ENCODE measurements at regions not wholly inside any gene's neighbourhood (a gene's known extent, or its start where the extent isn't known, plus 50 kb on each side); places are given as distances from the start of the nearest gene placed in this dataset.

DNA sequence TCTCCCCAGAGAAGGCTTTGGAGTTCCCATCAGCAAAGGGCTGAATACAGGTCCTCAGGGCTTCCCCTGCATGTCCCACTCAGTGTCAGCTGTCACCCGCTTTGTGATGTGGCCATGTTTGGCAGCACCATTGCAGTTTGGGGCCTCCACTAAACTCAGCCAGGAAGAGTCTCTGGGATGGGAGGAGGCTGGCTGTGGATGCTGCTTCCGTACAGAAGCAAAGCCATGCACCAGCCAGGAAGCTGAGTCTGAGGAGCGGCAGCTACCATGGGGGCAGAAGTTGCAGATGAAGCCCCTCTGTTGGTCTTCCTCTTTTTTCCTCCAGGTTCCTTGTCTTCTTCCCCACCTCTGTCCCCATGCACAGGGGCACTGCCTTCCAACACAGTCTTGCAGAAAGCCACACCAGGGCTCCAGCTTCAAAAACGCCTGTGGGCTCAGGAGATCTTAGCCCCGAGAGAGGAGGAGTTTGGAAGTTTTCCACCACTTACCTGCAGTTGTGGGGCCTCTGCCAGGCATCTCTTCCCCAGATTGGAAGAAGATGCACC lies 416.8 kb downstream of the NPHP4 start:
- H3K4me1 ChIP-seq (ENCODE audit: control insufficient read depth in 1 of 2, insufficient read depth in 2 of 2, low read length in 2 of 2), result no peaks in the 10 kb centered on the region
- H3K27me3 ChIP-seq (ENCODE audit: low read depth, low read length), result no peaks in the 10 kb centered on the region
- H3K27ac ChIP-seq (ENCODE audit: low read length), result no peak overlapping the region
- H3K4me3 ChIP-seq (ENCODE audit: low read depth in 1 of 2, low read length in 2 of 2), result no peak overlapping the region
- peaks cover 0 to 2% of the 10 kb centered on the region in 2 donors for H3K9me3 ChIP-seq (ENCODE audit: control insufficient read depth in 1 of 2, low read length in 2 of 2)
- H3K36me3 ChIP-seq (ENCODE audit: control insufficient read depth in 1 of 2, insufficient read depth in 2 of 2, low read length in 2 of 2), result no peaks in the 10 kb centered on the region

DNA sequence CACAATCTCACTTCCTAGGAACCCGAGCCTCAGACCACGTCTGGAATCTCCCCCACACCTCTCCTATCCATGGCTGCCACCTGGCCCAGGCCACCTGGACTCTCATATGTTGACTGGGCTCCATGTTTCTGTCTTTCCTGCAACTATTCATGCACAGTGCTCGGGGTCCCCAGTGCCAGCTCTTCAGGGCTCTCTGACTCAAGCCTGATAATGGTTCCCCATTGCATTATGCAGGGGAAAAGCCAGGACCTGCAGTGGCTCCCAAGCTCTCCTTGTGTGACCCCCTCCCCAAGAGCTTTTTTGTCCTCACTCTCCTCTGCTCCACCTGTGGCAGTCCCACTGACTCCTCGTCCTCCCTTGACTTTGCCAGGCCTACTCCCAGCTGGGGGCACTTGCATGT lies 417.6 kb downstream of the NPHP4 start:
- Histone ChIP-seq H3K36me3 (ENCODE audit: control insufficient read depth in 1 of 2, insufficient read depth in 2 of 2, low read length in 2 of 2) (no peaks in the 10 kb centered on the region), H3K27ac (ENCODE audit: low read length) (no peak overlapping the region), H3K4me3 (ENCODE audit: low read depth in 1 of 2, low read length in 2 of 2) (no peak overlapping the region)

DNA sequence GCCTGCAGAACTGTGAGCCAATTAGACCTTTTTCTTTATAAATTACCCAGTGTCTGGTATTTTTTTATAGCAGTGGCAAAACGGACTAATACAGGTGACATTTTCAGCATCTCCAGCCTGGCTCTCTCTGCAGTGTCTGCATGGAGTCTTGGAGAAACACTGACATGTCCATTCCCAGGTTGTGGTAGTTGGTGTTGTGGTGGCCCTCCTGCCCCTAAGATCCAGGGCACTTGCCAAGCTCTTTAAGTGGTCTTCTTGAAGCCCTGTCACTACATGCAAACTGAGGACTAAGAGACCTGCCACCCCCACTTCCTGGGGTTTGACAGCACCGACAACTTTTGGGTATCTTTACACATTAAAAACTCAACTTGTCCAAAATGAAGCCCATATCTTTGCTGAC lies 419.4 kb downstream of the NPHP4 start:
- H3K36me3 ChIP-seq (ENCODE audit: control insufficient read depth in 1 of 2, insufficient read depth in 2 of 2, low read length in 2 of 2), result no peaks in the 10 kb centered on the region
- H3K27ac ChIP-seq (ENCODE audit: low read length), result no peak overlapping the region
- H3K4me3 ChIP-seq (ENCODE audit: low read depth in 1 of 2, low read length in 2 of 2), result no peak overlapping the region
- no peaks in the 10 kb centered on the region for H3K4me1 ChIP-seq (ENCODE audit: control insufficient read depth in 1 of 2, insufficient read depth in 2 of 2, low read length in 2 of 2)
- no peaks in the 10 kb centered on the region for H3K27me3 ChIP-seq (ENCODE audit: low read depth, low read length)
- peaks cover 12 to 16% of the 10 kb centered on the region in 2 donors for H3K9me3 ChIP-seq (ENCODE audit: control insufficient read depth in 1 of 2, low read length in 2 of 2)

More for the DNA sequence above, 417.6 kb downstream of the NPHP4 start:
- H3K9me3 ChIP-seq (ENCODE audit: control insufficient read depth in 1 of 2, low read length in 2 of 2), result peaks cover 3 to 8% of the 10 kb centered on the region in 2 donors
- H3K4me1 ChIP-seq (ENCODE audit: control insufficient read depth in 1 of 2, insufficient read depth in 2 of 2, low read length in 2 of 2), result no peaks in the 10 kb centered on the region
- no peaks in the 10 kb centered on the region for H3K27me3 ChIP-seq (ENCODE audit: low read depth, low read length)

DNA sequence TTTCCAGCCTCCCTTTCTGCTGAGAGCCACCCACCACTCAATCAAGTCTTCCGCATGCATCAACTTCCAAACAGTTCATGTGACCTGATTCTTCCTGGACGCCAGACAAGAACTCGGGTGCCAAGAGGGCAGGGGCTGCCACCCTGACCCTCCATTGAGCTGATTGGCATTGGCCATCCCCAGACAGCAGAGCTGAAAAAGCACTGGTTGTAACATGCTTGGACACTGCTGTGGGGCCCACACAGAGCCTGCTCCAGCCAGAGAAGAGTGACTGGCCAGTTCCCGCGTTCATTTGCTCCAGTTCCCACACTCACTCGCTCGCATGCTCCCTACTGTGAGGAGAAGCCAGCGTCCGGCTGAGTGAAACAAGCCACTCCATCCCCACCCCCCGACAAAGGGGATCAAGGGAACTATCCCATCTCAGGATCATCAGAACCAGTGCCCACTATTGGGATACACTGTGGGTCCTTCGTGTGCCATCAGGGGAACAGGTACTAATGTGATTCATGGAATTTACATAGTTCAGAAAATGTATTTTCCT lies 420.3 kb downstream of the NPHP4 start:
- Histone ChIP-seq H3K4me3 (ENCODE audit: low read depth in 1 of 2, low read length in 2 of 2) (no peak overlapping the region), H3K36me3 (ENCODE audit: control insufficient read depth in 1 of 2, insufficient read depth in 2 of 2, low read length in 2 of 2) (no peaks in the 10 kb centered on the region), H3K27me3 (ENCODE audit: low read depth, low read length) (no peaks in the 10 kb centered on the region), H3K4me1 (ENCODE audit: control insufficient read depth in 1 of 2, insufficient read depth in 2 of 2, low read length in 2 of 2) (no peaks in the 10 kb centered on the region), H3K27ac (ENCODE audit: low read length) (no peak overlapping the region), H3K9me3 (ENCODE audit: control insufficient read depth in 1 of 2, low read length in 2 of 2) (peaks cover 12 to 16% of the 10 kb centered on the region in 2 donors)

DNA sequence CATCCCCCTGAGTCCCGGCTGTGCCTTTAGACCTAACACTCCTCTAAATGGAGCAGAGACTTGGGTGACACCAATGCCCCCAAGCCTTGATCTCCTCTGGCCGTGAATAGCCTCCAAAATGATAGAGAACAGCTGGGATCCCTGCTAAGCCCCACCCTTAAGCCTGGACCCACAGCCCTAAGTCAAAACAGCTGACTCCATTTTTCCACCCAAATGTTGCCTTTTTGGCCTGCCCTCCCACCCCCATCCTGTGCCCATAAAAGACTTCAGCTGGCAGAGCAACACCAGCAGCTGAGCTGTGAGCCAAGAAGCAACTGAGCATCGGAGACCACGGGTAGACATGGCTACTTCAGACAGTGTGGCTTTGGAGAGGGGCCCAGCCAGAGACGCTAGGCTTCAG lies 420.8 kb downstream of the NPHP4 start:
- H3K27me3 ChIP-seq (ENCODE audit: low read depth, low read length), result no peaks in the 10 kb centered on the region
- H3K27ac ChIP-seq (ENCODE audit: low read length), result no peak overlapping the region
- H3K4me1 ChIP-seq (ENCODE audit: control insufficient read depth in 1 of 2, insufficient read depth in 2 of 2, low read length in 2 of 2), result no peaks in the 10 kb centered on the region
- peaks cover 12 to 16% of the 10 kb centered on the region in 2 donors for H3K9me3 ChIP-seq (ENCODE audit: control insufficient read depth in 1 of 2, low read length in 2 of 2)
- no peak overlapping the region for H3K4me3 ChIP-seq (ENCODE audit: low read depth in 1 of 2, low read length in 2 of 2)
- no peaks in the 10 kb centered on the region for H3K36me3 ChIP-seq (ENCODE audit: control insufficient read depth in 1 of 2, insufficient read depth in 2 of 2, low read length in 2 of 2)

DNA sequence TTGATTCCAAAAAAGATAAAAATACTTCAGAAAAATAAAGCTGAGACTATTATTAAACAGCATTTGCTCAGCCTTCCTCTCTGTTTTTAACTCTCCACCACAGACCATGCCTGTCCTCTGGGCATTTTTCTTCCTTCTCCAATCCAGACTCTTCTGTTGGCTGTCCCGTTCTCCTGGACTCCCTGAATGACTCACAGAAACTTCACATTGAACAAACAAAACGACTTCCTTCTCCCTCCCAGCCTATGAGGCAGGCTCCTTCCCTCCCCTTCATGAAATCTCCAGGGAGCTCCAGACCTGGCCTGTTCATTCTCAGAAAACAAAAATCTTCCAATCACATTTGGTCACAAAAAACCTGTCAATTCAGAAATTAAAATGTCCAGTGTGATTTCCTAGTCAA lies 421.3 kb downstream of the NPHP4 start:
- Histone ChIP-seq H3K27me3 (ENCODE audit: low read depth, low read length) (no peaks in the 10 kb centered on the region), H3K36me3 (ENCODE audit: control insufficient read depth in 1 of 2, insufficient read depth in 2 of 2, low read length in 2 of 2) (no peaks in the 10 kb centered on the region), H3K9me3 (ENCODE audit: control insufficient read depth in 1 of 2, low read length in 2 of 2) (peaks cover 12 to 16% of the 10 kb centered on the region in 2 donors), H3K4me3 (ENCODE audit: low read depth in 1 of 2, low read length in 2 of 2) (no peak overlapping the region), H3K27ac (ENCODE audit: low read length) (no peak overlapping the region), H3K4me1 (ENCODE audit: control insufficient read depth in 1 of 2, insufficient read depth in 2 of 2, low read length in 2 of 2) (no peaks in the 10 kb centered on the region)

DNA sequence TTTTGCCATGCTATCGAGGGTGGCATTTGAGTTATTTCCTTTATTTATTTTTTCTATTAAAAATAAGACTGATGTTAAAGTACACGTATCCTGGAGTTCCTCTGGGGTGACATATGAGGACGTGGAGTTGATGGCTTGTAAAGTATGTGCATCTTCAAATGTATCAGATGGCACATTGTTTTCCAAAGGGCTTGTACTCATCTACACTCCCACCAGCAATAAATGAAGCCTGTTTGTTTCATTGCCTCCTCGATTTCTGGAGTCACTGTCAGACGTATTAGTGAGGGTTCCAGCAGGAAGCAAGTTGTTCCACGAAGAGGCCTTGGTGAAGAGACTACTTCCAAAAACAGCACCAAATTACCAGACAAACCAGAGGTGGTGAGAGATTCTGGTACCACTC lies 423.9 kb downstream of the NPHP4 start:
- Histone ChIP-seq H3K4me1 (ENCODE audit: control insufficient read depth in 1 of 2, insufficient read depth in 2 of 2, low read length in 2 of 2) (no peaks in the 10 kb centered on the region), H3K36me3 (ENCODE audit: control insufficient read depth in 1 of 2, insufficient read depth in 2 of 2, low read length in 2 of 2) (no peaks in the 10 kb centered on the region), H3K9me3 (ENCODE audit: control insufficient read depth in 1 of 2, low read length in 2 of 2) (peaks cover 12 to 16% of the 10 kb centered on the region in 2 donors), H3K4me3 (ENCODE audit: low read depth in 1 of 2, low read length in 2 of 2) (no peak overlapping the region), H3K27ac (ENCODE audit: low read length) (no peak overlapping the region), H3K27me3 (ENCODE audit: low read depth, low read length) (no peaks in the 10 kb centered on the region)

DNA sequence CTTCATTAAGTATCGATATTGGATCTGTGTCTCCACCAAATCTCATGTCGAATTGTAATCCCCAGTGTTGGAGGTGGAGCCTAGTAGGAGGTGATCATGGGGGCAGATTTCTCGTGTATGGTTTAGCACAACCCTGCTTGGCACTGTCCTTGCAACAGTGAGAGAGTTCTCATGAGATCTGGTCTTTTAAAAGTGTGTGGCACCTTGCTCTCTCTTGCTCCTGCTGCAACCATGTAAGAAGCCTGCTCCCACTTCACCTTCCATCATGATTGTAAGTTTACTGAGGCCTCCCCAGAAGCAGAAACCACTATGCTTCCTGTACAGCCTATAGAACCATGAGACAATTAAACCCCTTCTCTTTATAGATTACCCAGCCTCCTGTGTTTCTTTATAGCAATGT lies 424.4 kb downstream of the NPHP4 start:
- Histone ChIP-seq H3K4me3 (ENCODE audit: low read depth in 1 of 2, low read length in 2 of 2) (no peak overlapping the region), H3K27ac (ENCODE audit: low read length) (no peak overlapping the region), H3K4me1 (ENCODE audit: control insufficient read depth in 1 of 2, insufficient read depth in 2 of 2, low read length in 2 of 2) (no peaks in the 10 kb centered on the region), H3K36me3 (ENCODE audit: control insufficient read depth in 1 of 2, insufficient read depth in 2 of 2, low read length in 2 of 2) (no peaks in the 10 kb centered on the region), H3K27me3 (ENCODE audit: low read depth, low read length) (no peaks in the 10 kb centered on the region), H3K9me3 (ENCODE audit: control insufficient read depth in 1 of 2, low read length in 2 of 2) (peaks cover 12 to 16% of the 10 kb centered on the region in 2 donors)

DNA sequence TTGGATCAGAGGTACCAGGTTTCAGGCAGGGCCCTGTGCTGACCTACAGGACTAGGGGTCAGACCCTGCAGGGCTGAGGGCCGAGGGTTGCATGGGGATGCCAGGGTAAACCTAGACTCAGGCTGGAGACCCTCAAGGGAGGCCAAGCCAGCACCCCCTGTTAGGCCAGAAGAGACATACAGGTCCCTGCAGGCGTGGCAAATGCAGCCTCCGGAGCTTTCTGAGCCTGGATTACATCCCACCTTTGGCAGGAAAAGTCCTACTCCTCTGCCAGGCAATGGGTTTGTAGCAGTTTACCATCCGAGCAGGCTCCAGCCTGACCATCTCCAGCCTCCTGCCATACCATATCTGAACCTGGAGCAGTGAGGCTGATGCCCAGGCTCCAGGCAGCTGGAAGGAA lies 425.3 kb downstream of the NPHP4 start:
- Histone ChIP-seq H3K4me3 (ENCODE audit: low read depth in 1 of 2, low read length in 2 of 2) (no peak overlapping the region), H3K9me3 (ENCODE audit: control insufficient read depth in 1 of 2, low read length in 2 of 2) (peaks cover 12 to 16% of the 10 kb centered on the region in 2 donors), H3K27me3 (ENCODE audit: low read depth, low read length) (no peaks in the 10 kb centered on the region)

DNA sequence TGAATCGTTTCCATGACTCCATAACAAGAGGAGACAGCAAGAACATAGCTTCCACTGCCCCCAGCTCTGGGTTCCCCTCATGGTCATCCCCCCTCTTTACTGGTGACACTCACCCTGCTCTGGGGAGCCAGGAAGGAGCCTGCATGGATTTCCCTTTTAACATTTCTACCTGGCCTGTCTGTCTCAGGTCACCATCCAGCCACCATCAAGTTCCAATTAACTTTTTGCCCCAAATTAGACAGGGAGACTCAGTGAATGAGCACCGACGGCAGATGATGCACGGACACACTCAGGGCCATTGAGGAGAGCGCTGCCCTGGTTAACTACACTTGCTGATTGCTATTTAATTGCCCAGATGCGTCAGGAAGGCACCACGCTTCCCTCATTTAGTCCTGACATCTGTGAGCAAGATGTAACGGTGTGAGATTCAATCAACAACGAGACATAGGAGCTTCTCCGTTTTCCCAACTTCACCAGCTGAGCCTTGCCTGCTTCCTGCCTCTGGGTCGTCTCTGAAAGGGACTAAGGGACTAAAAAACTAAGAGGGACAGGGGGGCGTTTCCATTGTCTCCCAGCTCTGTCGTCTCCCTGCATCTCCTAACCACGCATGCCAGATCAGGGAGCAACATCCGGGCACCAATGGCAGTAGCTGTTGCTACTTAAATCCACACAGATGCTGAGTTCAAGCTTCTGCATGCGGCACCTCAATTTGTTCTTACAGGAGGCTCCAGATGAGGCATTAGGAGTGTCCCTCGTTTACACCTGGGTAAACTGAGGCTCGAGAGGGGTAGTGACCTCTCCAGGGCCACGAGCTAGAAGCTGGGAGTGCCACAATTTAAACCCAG lies 426.7 kb downstream of the NPHP4 start:
- Histone ChIP-seq H3K36me3 (ENCODE audit: control insufficient read depth in 1 of 2, insufficient read depth in 2 of 2, low read length in 2 of 2) (no peaks in the 10 kb centered on the region), H3K27ac (ENCODE audit: low read length) (no peak overlapping the region), H3K9me3 (ENCODE audit: control insufficient read depth in 1 of 2, low read length in 2 of 2) (peaks cover 12 to 14% of the 10 kb centered on the region in 2 donors), H3K4me3 (ENCODE audit: low read depth in 1 of 2, low read length in 2 of 2) (no peak overlapping the region), H3K4me1 (ENCODE audit: control insufficient read depth in 1 of 2, insufficient read depth in 2 of 2, low read length in 2 of 2) (no peaks in the 10 kb centered on the region), H3K27me3 (ENCODE audit: low read depth, low read length) (no peaks in the 10 kb centered on the region)

More for the DNA sequence above, 425.3 kb downstream of the NPHP4 start:
- H3K36me3 ChIP-seq (ENCODE audit: control insufficient read depth in 1 of 2, insufficient read depth in 2 of 2, low read length in 2 of 2), result no peaks in the 10 kb centered on the region
- H3K27ac ChIP-seq (ENCODE audit: low read length), result no peak overlapping the region
- H3K4me1 ChIP-seq (ENCODE audit: control insufficient read depth in 1 of 2, insufficient read depth in 2 of 2, low read length in 2 of 2), result no peaks in the 10 kb centered on the region

DNA sequence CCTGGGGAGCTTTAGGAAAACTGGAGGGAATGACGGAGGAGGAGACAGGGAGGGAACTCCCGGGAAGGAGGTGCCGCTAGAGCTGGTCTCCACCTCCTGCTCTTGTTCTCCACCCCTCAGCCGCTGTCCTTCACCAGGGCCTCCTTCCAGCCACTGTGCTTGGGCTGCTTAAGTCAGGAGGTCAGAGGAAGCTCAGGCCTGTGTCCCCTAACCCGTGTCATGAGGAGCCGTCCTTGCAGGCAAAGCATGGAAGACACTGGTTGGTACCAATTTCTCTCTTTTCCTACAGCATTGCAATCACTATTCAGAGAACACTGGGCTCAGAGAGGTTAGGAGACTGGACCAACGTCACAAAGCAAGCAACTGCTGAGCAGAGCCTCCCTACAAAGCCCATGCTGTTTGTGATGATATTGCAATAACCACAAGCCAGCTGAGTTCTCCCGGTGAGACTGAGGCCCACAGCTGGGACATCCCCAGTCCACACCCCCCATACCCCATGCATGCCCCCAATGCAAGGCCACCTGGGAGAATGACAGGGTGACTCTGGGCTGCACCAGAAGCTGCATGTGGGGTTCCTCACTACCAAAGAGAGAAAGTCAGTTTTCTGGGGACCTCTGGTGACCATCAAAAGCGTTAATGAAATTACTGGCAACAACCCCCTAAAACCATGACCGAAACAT lies 427.5 kb downstream of the NPHP4 start:
- Histone ChIP-seq H3K36me3 (ENCODE audit: control insufficient read depth in 1 of 2, insufficient read depth in 2 of 2, low read length in 2 of 2) (no peaks in the 10 kb centered on the region), H3K4me1 (ENCODE audit: control insufficient read depth in 1 of 2, insufficient read depth in 2 of 2, low read length in 2 of 2) (no peaks in the 10 kb centered on the region), H3K9me3 (ENCODE audit: control insufficient read depth in 1 of 2, low read length in 2 of 2) (peaks cover 10% of the 10 kb centered on the region in 2 donors), H3K27ac (ENCODE audit: low read length) (no peak overlapping the region), H3K4me3 (ENCODE audit: low read depth in 1 of 2, low read length in 2 of 2) (no peak overlapping the region), H3K27me3 (ENCODE audit: low read depth, low read length) (no peaks in the 10 kb centered on the region)

All from muscle layer of duodenum (tissue), 2 donors.